Hepatocyte (in vitro differentiated cells): ENCODE measurements at regions not wholly inside any gene's neighbourhood (a gene's known extent, or its start where the extent isn't known, plus 50 kb on each side); places are given as distances from the start of the nearest gene placed in this dataset.

Source experiments
- DNase-seq: peaks from one replicate; pipeline ENCODE4 v3.0.0-alpha.2; 2016; ENCODE audit warnings: low spot score
- H2AFZ ChIP-seq: fragments of 200-600 bp; sonication (generic); 2 replicates; pipeline ENCODE4 v1.6.0; 2016; ENCODE audit warnings: antibody characterized with exemption, mild to moderate bottlenecking
- H3K27ac ChIP-seq: fragments of 200-600 bp; sonication (generic); 2 replicates; pipeline ENCODE4 v1.5.1; 2016; ENCODE audit warnings: mild to moderate bottlenecking
- H3K27me3 ChIP-seq: fragments of 200-600 bp; sonication (generic); 2 replicates; pipeline ENCODE4 v1.6.1; 2016
- H3K36me3 ChIP-seq: fragments of 200-600 bp; sonication (generic); replicated peaks from 2 replicates; pipeline ENCODE4 v1.5.1; 2016; ENCODE audit warnings: low read depth; ENCODE audit not compliant: insufficient read depth
- H3K4me1 ChIP-seq: fragments of 200-600 bp; sonication (generic); 2 replicates; pipeline ENCODE4 v1.5.1; 2016; ENCODE audit warnings: mild to moderate bottlenecking, moderate library complexity; ENCODE audit not compliant: insufficient read depth
- H3K4me2 ChIP-seq: fragments of 200-600 bp; sonication (generic); 2 replicates; pipeline ENCODE4 v1.6.0; 2016
- H3K4me3 ChIP-seq: fragments of 200-600 bp; sonication (generic); 2 replicates; pipeline ENCODE4 v1.5.1; 2016; ENCODE audit warnings: mild to moderate bottlenecking
- H3K79me2 ChIP-seq: fragments of 200-600 bp; sonication (generic); 2 replicates; pipeline ENCODE4 v1.6.0; 2017; ENCODE audit warnings: mild to moderate bottlenecking
- H3K9me2 ChIP-seq: fragments of 200-600 bp; sonication (generic); replicated peaks from 2 replicates; pipeline ENCODE4 v1.6.0; 2017; ENCODE audit warnings: mild to moderate bottlenecking; ENCODE audit not compliant: insufficient read depth
- H3K9me3 ChIP-seq: fragments of 200-600 bp; sonication (generic); 2 replicates; pipeline ENCODE4 v1.5.1; 2016; ENCODE audit warnings: low read depth, mild to moderate bottlenecking
- H4K20me1 ChIP-seq: fragments of 200-600 bp; sonication (generic); 2 replicates; pipeline ENCODE4 v1.6.0; 2016; ENCODE audit warnings: mild to moderate bottlenecking; ENCODE audit not compliant: insufficient read depth, poor library complexity, severe bottlenecking
- EZH2 ChIP-seq: fragments of 200-600 bp; sonication (generic); IDR thresholded peaks from 2 replicates; pipeline ENCODE4 v1.6.1; 2016; ENCODE audit warnings: antibody characterized with exemption, mild to moderate bottlenecking, borderline replicate concordance
- EZH2phosphoT487 ChIP-seq: fragments of 200-600 bp; sonication (generic); IDR thresholded peaks from one replicate; pipeline ENCODE4 v1.6.1; 2018; ENCODE audit warnings: antibody characterized with exemption, mild to moderate bottlenecking, low read depth, moderate library complexity; ENCODE audit not compliant: unreplicated experiment, severe bottlenecking
- WGBS: methylation state at CpG from one replicate; pipeline ENCODE4 v1.1.6; 2016; ENCODE audit warnings: low lambda C conversion rate; ENCODE audit errors: missing lambda C conversion rate; 5-methylcytosine and 5-hydroxymethylcytosine counted together
- TF ChIP-seq, protein P1 (sequence below): fragments of 200-600 bp; sonication (generic); IDR thresholded peaks from 2 replicates; pipeline ENCODE4 v1.5.1; 2016; ENCODE audit warnings: antibody characterized with exemption, mild to moderate bottlenecking; ENCODE audit not compliant: poor library complexity

DNA sequence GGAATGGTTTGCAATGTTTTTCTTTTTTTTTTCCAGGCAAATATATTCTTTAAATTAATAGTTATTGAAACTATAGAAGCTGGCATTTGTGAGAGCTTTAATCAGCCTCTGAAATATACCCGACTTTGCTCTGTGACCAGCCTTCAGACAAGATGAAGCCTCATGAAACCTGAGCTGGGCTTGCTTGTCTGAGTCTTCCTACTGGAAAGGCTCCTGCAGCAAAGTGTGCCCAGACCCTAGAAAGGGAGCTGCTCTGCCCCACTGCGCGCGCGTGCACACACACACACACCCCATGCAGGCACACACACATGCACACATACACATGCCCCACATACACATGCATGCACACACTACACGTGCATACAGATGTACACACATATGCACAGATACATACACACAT is 203.3 kb upstream of the NT5C1B start:
- Histone ChIP-seq H3K4me1 (peaks cover 21% of the 10 kb centered on the region), H4K20me1 (no peaks in the 10 kb centered on the region), H3K27ac (no peak overlapping the region), H3K27me3 (no peaks in the 10 kb centered on the region), H3K79me2 (no peaks in the 10 kb centered on the region), H2AFZ (no peak overlapping the region), H3K9me3 (no peaks in the 10 kb centered on the region), H3K4me3 (no peak overlapping the region), H3K9me2 (no peaks in the 10 kb centered on the region), H3K4me2 (peak overlapping the region; percentile 36), H3K36me3 (no peaks in the 10 kb centered on the region)
- TF ChIP-seq EZH2phosphoT487 (peak; percentile 63), EZH2 (no peak)
- TF ChIP-seq, protein P1, sequence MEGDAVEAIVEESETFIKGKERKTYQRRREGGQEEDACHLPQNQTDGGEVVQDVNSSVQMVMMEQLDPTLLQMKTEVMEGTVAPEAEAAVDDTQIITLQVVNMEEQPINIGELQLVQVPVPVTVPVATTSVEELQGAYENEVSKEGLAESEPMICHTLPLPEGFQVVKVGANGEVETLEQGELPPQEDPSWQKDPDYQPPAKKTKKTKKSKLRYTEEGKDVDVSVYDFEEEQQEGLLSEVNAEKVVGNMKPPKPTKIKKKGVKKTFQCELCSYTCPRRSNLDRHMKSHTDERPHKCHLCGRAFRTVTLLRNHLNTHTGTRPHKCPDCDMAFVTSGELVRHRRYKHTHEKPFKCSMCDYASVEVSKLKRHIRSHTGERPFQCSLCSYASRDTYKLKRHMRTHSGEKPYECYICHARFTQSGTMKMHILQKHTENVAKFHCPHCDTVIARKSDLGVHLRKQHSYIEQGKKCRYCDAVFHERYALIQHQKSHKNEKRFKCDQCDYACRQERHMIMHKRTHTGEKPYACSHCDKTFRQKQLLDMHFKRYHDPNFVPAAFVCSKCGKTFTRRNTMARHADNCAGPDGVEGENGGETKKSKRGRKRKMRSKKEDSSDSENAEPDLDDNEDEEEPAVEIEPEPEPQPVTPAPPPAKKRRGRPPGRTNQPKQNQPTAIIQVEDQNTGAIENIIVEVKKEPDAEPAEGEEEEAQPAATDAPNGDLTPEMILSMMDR, result no peak
- peak; percentile 20 for DNase-seq
- WGBS, result 66% methylated on average over 6 of the region's 6 CpGs

DNA sequence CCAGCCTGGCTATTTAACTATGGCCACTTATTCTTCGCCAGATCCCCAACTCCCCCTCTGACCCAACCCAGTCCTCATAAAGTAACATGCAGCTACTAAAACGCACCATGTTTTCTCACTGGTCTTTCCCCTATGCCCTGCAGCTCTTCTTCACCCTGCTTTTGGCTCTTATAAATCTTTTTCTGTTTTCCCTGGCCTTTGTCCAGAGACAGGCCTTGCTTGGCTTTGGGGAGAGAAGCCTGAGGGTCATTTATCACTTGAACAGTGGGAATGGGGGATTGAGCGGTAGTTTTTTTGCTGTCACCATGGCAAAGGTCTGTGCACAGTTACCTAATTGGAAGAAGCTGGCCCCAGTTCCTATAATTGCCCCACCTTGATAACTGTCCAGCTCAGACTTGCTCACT is 202.9 kb upstream of the NT5C1B start:
- TF ChIP-seq EZH2phosphoT487, result no peak
- TF ChIP-seq, protein P1, result no peak
- no peak for TF ChIP-seq EZH2
- no peak overlapping the region for H2AFZ ChIP-seq
- peak; percentile 16 for DNase-seq
- no peaks in the 10 kb centered on the region for H3K9me2 ChIP-seq
- H3K27ac ChIP-seq, result no peak overlapping the region
- H3K4me3 ChIP-seq, result no peak overlapping the region
- H3K4me2 ChIP-seq, result peak overlapping the region; percentile 36
- no peaks in the 10 kb centered on the region for H3K27me3 ChIP-seq
- no peaks in the 10 kb centered on the region for H3K79me2 ChIP-seq
- 53% methylated on average over 3 of the region's 3 CpGs for WGBS
- H3K4me1 ChIP-seq, result peaks cover 21% of the 10 kb centered on the region
- no peaks in the 10 kb centered on the region for H3K36me3 ChIP-seq
- no peaks in the 10 kb centered on the region for H4K20me1 ChIP-seq
- H3K9me3 ChIP-seq, result no peaks in the 10 kb centered on the region

DNA sequence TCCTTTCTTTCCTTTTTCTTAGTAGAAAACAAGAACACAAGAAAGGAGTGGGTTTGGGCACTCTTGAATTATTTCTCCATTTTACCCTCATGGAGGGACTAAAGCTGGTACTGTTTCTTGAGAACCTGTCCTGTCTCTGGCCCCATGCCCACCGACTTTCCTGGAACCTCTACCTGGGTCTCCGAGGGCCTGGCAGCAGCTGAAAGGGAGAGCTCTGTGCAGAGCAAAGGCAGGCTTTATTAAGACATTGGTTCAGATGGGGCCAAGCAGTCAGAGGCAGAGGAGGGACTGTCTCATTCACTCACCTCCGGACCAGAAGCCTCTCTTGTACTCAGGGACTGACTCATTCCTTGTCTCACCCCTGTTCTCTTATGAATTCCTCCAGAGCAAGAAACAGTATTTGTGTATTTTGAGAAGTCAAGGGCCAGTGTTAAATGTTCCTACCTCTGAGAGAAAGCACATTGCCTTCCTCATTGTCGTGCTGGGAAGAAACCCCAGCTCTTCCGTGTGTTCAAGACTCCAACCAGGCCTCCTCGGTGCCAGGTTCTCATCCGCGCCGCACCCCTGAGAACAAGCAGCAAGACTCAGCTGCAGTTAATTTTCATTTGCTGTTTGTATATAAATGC is 201.9 kb upstream of the NT5C1B start:
- no peaks in the 10 kb centered on the region for H3K27me3 ChIP-seq
- H3K4me3 ChIP-seq, result no peak overlapping the region
- no peaks in the 10 kb centered on the region for H3K79me2 ChIP-seq
- H3K36me3 ChIP-seq, result no peaks in the 10 kb centered on the region
- H3K4me2 ChIP-seq, result no peak overlapping the region
- H3K4me1 ChIP-seq, result peaks cover 21% of the 10 kb centered on the region
- WGBS, result 75% methylated on average over 9 of the region's 9 CpGs
- TF ChIP-seq EZH2phosphoT487 (no peak), EZH2 (no peak)
- TF ChIP-seq, protein P1, result no peak
- no peaks in the 10 kb centered on the region for H3K9me3 ChIP-seq
- H3K9me2 ChIP-seq, result no peaks in the 10 kb centered on the region
- H3K27ac ChIP-seq, result peak overlapping the region; percentile 29
- DNase-seq, result peak; percentile 12
- no peaks in the 10 kb centered on the region for H4K20me1 ChIP-seq
- no peak overlapping the region for H2AFZ ChIP-seq
